ENCODE measurements at regions not wholly inside any gene's neighbourhood (a gene's known extent, or its start where the extent isn't known, plus 50 kb on each side); places are given as distances from the start of the nearest gene placed in this dataset.

GRCh38 chr4:174420316-174420715 lies 102.0 kb downstream of the HPGD start:
- no peak for FAIRE-seq
- Histone ChIP-seq H3K9me1 (ENCODE audit: control insufficient read depth, extremely low read depth, insufficient read depth, low read length) (no peaks in the 10 kb centered on the region), H3K79me2 (ENCODE audit: control insufficient read depth, insufficient read depth, low read length) (no peaks in the 10 kb centered on the region), H4K20me1 (ENCODE audit: control insufficient read depth, extremely low read depth, insufficient read depth, low read length) (no peaks in the 10 kb centered on the region), H3K9me3 (ENCODE audit: control insufficient read depth, low read depth, low read length) (no peaks in the 10 kb centered on the region), H3K27ac (ENCODE audit: control insufficient read depth, insufficient read depth, low read length) (no peak overlapping the region), H3K36me3 (ENCODE audit: control insufficient read depth in 2 of 2, extremely low read depth in 1 of 2, insufficient read depth in 2 of 2, low read length in 2 of 2) (no peaks in the 10 kb centered on the region), H3K4me2 (ENCODE audit: control insufficient read depth, extremely low read depth, insufficient read depth, low read depth, low read length) (no peak overlapping the region), H3K27me3 (ENCODE audit: control insufficient read depth, extremely low read depth, insufficient read depth, low read length) (no peaks in the 10 kb centered on the region), H3K4me1 (ENCODE audit: control insufficient read depth, extremely low read depth, insufficient read depth, low read length) (peaks cover 6% of the 10 kb centered on the region), H2AFZ (ENCODE audit: control insufficient read depth, low read length) (no peak overlapping the region), H3K9ac (ENCODE audit: control insufficient read depth, extremely low read depth, insufficient read depth, low read length) (no peak overlapping the region), H3K4me3 (ENCODE audit: control insufficient read depth in 2 of 3, extremely low read depth in 1 of 3, insufficient read depth in 2 of 3, low read depth in 1 of 3, low read length in 3 of 3) (no peak overlapping the region)
- dilution Hi-C loops (cut with MboI; ENCODE audit: extremely low pct_ligation_motif_present, low sequenced_read_pairs), result no loop called here
- no peak for DNase-seq (ENCODE audit: low read depth, low spot score)
- TF ChIP-seq EZH2 (IDR thresholded peaks at IDR 0.05; ENCODE audit: low read length) (no peak), CTCF (optimal IDR thresholded peaks at IDR 0.05 in 1 of 3, IDR thresholded peaks at IDR 0.05 in 1 of 3, conservative IDR thresholded peaks at IDR 0.05 in 1 of 3; ENCODE audit: extremely low read depth in 1 of 3, insufficient read depth in 2 of 3, low read length in 3 of 3) (no peak)

GRCh38 chr4:174418640-174419212 lies 103.6 kb downstream of the HPGD start:
- H3K9ac ChIP-seq (ENCODE audit: control insufficient read depth, extremely low read depth, insufficient read depth, low read length), result no peak overlapping the region
- H3K79me2 ChIP-seq (ENCODE audit: control insufficient read depth, insufficient read depth, low read length), result no peaks in the 10 kb centered on the region
- TF ChIP-seq EZH2 (IDR thresholded peaks at IDR 0.05; ENCODE audit: low read length), result no peak
- no peak for TF ChIP-seq CTCF (optimal IDR thresholded peaks at IDR 0.05 in 1 of 3, IDR thresholded peaks at IDR 0.05 in 1 of 3, conservative IDR thresholded peaks at IDR 0.05 in 1 of 3; ENCODE audit: extremely low read depth in 1 of 3, insufficient read depth in 2 of 3, low read length in 3 of 3)
- H3K9me3 ChIP-seq (ENCODE audit: control insufficient read depth, low read depth, low read length), result no peaks in the 10 kb centered on the region
- no peaks in the 10 kb centered on the region for H3K36me3 ChIP-seq (ENCODE audit: control insufficient read depth in 2 of 2, extremely low read depth in 1 of 2, insufficient read depth in 2 of 2, low read length in 2 of 2)
- FAIRE-seq (no peak), DNase-seq (ENCODE audit: low read depth, low spot score) (no peak)
- H3K4me1 ChIP-seq (ENCODE audit: control insufficient read depth, extremely low read depth, insufficient read depth, low read length), result peaks cover 6% of the 10 kb centered on the region
- no peaks in the 10 kb centered on the region for H4K20me1 ChIP-seq (ENCODE audit: control insufficient read depth, extremely low read depth, insufficient read depth, low read length)
- dilution Hi-C loops (cut with MboI; ENCODE audit: extremely low pct_ligation_motif_present, low sequenced_read_pairs), result no loop called here
- no peak overlapping the region for H3K4me2 ChIP-seq (ENCODE audit: control insufficient read depth, extremely low read depth, insufficient read depth, low read depth, low read length)
- H3K27ac ChIP-seq (ENCODE audit: control insufficient read depth, insufficient read depth, low read length), result no peak overlapping the region
- H3K9me1 ChIP-seq (ENCODE audit: control insufficient read depth, extremely low read depth, insufficient read depth, low read length), result no peaks in the 10 kb centered on the region
- H3K27me3 ChIP-seq (ENCODE audit: control insufficient read depth, extremely low read depth, insufficient read depth, low read length), result no peaks in the 10 kb centered on the region
- no peak overlapping the region for H3K4me3 ChIP-seq (ENCODE audit: control insufficient read depth in 2 of 3, extremely low read depth in 1 of 3, insufficient read depth in 2 of 3, low read depth in 1 of 3, low read length in 3 of 3)
- H2AFZ ChIP-seq (ENCODE audit: control insufficient read depth, low read length), result no peak overlapping the region
